ENCODE measurements at regions not wholly inside any gene's neighbourhood (a gene's known extent, or its start where the extent isn't known, plus 50 kb on each side); places are given as distances from the start of the nearest gene placed in this dataset.

- Mint-ChIP-seq H3K4me1 (ENCODE audit: low read depth in 2 of 2) (no peaks in the 10 kb centered on the region), H3K27me3 (no peaks in the 10 kb centered on the region), H3K27ac (no peak overlapping the region), H3K9me3 (peaks cover 2 to 9% of the 10 kb centered on the region in 2 donors), H3K36me3 (ENCODE audit: insufficient read depth) (no peaks in the 10 kb centered on the region), H3K4me3 (no peak overlapping the region)
- no peak for ATAC-seq (replicated peaks)
- no peak for DNase-seq
Observed at GRCh38 chr4:166280642-166281041, 407.6 kb downstream of the TLL1 start.

- no peaks in the 10 kb centered on the region for H3K36me3 Mint-ChIP-seq (ENCODE audit: insufficient read depth)
- H3K9me3 Mint-ChIP-seq: peaks cover 2 to 9% of the 10 kb centered on the region in 2 donors
- ATAC-seq (replicated peaks) (no peak), DNase-seq (no peak)
- H3K4me3 Mint-ChIP-seq: no peak overlapping the region
- H3K27ac Mint-ChIP-seq: no peak overlapping the region
- no peaks in the 10 kb centered on the region for H3K27me3 Mint-ChIP-seq
- H3K4me1 Mint-ChIP-seq (ENCODE audit: low read depth in 2 of 2): no peaks in the 10 kb centered on the region
Observed at GRCh38 chr4:166282081-166282770, 409.2 kb downstream of the TLL1 start.

GRCh38 chr4:166284221-166284620, 411.2 kb downstream of the TLL1 start:
- Mint-ChIP-seq H3K4me3 (no peak overlapping the region), H3K4me1 (ENCODE audit: low read depth in 2 of 2) (no peaks in the 10 kb centered on the region), H3K27ac (no peak overlapping the region), H3K36me3 (ENCODE audit: insufficient read depth) (no peaks in the 10 kb centered on the region), H3K27me3 (no peaks in the 10 kb centered on the region), H3K9me3 (peaks cover 7 to 12% of the 10 kb centered on the region in 2 donors)
- DNase-seq (no peak), ATAC-seq (replicated peaks) (no peak)

- Mint-ChIP-seq H3K27ac (no peak overlapping the region), H3K27me3 (no peaks in the 10 kb centered on the region), H3K36me3 (ENCODE audit: insufficient read depth) (no peaks in the 10 kb centered on the region), H3K9me3 (peaks cover 12 to 15% of the 10 kb centered on the region in 2 donors), H3K4me1 (ENCODE audit: low read depth in 2 of 2) (no peaks in the 10 kb centered on the region), H3K4me3 (no peak overlapping the region)
- no peak for ATAC-seq (replicated peaks)
- no peak for DNase-seq
Observed at GRCh38 chr4:166290426-166290825, 417.4 kb downstream of the TLL1 start.

GRCh38 chr4:166293556-166293955, 420.5 kb downstream of the TLL1 start:
- ATAC-seq (replicated peaks): no peak
- no peaks in the 10 kb centered on the region for H3K27me3 Mint-ChIP-seq

DNA sequence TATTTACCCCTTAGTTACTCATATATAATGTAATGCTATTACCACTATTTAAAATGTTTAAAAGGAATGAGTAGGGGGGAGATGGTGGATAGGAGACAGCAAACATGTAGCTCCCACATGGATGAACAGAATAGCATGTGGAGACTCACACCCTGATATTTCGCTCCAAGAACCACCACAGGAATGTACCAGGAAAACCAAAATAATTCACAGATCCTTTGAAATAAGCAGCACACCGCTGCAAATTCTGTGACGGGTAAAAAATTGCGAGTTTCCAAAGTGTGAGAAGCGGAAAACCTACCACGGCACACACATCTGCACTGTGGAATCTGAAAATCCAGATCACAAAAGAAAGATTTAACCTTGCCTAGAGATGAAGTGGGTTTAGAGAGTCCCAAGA, 428.2 kb downstream of the TLL1 start:
- no peaks in the 10 kb centered on the region for H3K36me3 Mint-ChIP-seq (ENCODE audit: insufficient read depth)

More at GRCh38 chr4:166293556-166293955, 420.5 kb downstream of the TLL1 start:
- Mint-ChIP-seq H3K36me3 (ENCODE audit: insufficient read depth) (no peaks in the 10 kb centered on the region), H3K27ac (no peak overlapping the region), H3K4me3 (no peak overlapping the region), H3K4me1 (ENCODE audit: low read depth in 2 of 2) (no peaks in the 10 kb centered on the region), H3K9me3 (peaks cover 8 to 14% of the 10 kb centered on the region in 2 donors)
- no peak for DNase-seq

DNA sequence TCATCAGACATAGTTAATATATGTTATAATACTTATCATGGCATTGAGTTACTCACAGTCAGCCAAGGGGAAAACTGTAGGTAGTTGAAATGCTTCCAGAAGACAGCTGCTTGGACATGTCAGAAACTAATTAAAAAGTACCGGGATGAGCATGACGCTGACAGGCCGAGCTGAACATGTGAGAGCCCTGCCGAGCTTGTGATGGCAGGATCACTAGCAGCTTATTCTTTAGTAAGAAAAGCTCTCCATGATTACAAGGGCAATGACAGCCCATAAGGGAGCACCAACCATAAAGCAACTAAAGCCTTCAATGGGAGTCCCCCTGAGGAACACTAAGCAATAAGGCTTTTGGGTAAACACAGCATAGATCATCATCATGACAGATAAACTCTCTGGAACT, 435.6 kb downstream of the TLL1 start:
- no peaks in the 10 kb centered on the region for H3K4me1 Mint-ChIP-seq (ENCODE audit: low read depth in 2 of 2)
- peaks cover 1 to 16% of the 10 kb centered on the region in 2 donors for H3K9me3 Mint-ChIP-seq
- DNase-seq: no peak

More for the DNA sequence above, 428.2 kb downstream of the TLL1 start:
- no peaks in the 10 kb centered on the region for H3K4me1 Mint-ChIP-seq (ENCODE audit: low read depth in 2 of 2)
- H3K27ac Mint-ChIP-seq: no peak overlapping the region
- DNase-seq (no peak), ATAC-seq (replicated peaks) (no peak)
- H3K4me3 Mint-ChIP-seq: no peak overlapping the region
- H3K9me3 Mint-ChIP-seq: peaks cover 4 to 16% of the 10 kb centered on the region in 2 donors
- no peaks in the 10 kb centered on the region for H3K27me3 Mint-ChIP-seq

DNA sequence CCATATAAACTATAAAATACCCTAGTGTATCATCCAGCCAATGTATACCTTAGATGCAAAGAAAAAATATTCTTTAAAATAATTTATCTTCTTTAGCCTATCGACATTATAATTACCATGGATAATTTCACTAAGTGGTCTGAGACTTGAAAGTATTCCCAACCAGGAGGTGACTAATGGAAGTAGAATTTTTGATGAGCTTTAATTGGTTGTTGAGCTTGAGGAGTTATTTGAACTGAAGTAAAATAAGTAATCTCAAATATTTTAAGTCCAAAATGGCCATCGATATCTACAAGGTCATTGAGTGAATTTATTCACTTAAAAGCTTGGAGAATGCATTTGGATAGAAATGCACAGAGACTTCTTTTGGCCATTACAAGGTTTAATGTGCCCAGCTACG, 436.2 kb downstream of the TLL1 start:
- Mint-ChIP-seq H3K9me3 (peaks cover 1 to 13% of the 10 kb centered on the region in 2 donors), H3K27me3 (no peaks in the 10 kb centered on the region), H3K36me3 (ENCODE audit: insufficient read depth) (no peaks in the 10 kb centered on the region), H3K4me1 (ENCODE audit: low read depth in 2 of 2) (no peaks in the 10 kb centered on the region), H3K27ac (no peak overlapping the region), H3K4me3 (no peak overlapping the region)
- DNase-seq: no peak
- no peak for ATAC-seq (replicated peaks)

More for the DNA sequence above, 435.6 kb downstream of the TLL1 start:
- ATAC-seq (replicated peaks): no peak
- Mint-ChIP-seq H3K27ac (no peak overlapping the region), H3K4me3 (no peak overlapping the region), H3K36me3 (ENCODE audit: insufficient read depth) (no peaks in the 10 kb centered on the region), H3K27me3 (no peaks in the 10 kb centered on the region)

GRCh38 chr4:166311169-166311568, 438.1 kb downstream of the TLL1 start:
- no peak overlapping the region for H3K27ac Mint-ChIP-seq
- H3K4me3 Mint-ChIP-seq: no peak overlapping the region
- H3K9me3 Mint-ChIP-seq: peaks cover 1 to 8% of the 10 kb centered on the region in 2 donors
- DNase-seq (no peak), ATAC-seq (replicated peaks) (no peak)
- no peaks in the 10 kb centered on the region for H3K27me3 Mint-ChIP-seq
- no peaks in the 10 kb centered on the region for H3K36me3 Mint-ChIP-seq (ENCODE audit: insufficient read depth)
- H3K4me1 Mint-ChIP-seq (ENCODE audit: low read depth in 2 of 2): no peaks in the 10 kb centered on the region

- DNase-seq (no peak), ATAC-seq (replicated peaks) (no peak)
- Mint-ChIP-seq H3K4me3 (no peak overlapping the region), H3K27me3 (no peaks in the 10 kb centered on the region), H3K36me3 (ENCODE audit: insufficient read depth) (no peaks in the 10 kb centered on the region), H3K27ac (no peak overlapping the region), H3K4me1 (ENCODE audit: low read depth in 2 of 2) (no peaks in the 10 kb centered on the region), H3K9me3 (peaks cover 0 to 1% of the 10 kb centered on the region in 2 donors)
Observed at GRCh38 chr4:166312166-166312565, 439.1 kb downstream of the TLL1 start.

DNA sequence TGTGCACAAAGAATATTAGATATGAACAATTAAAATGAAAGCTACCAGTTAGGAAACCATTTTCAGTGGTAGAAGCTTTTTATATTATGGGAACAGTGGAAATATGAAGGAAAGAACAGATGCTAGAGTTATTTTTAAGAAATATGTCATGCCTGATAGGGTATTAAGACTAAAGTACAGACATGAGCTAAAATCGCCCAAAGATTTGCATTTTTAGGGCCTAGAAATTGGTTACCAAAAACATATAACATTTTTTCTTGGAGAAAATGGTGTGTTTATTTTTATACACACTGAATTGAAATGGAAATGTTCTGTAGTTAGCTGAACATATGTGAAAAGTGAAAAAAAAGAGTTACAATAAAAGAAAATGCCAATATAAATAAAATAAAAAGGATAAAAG, 441.9 kb downstream of the TLL1 start:
- H3K36me3 Mint-ChIP-seq (ENCODE audit: insufficient read depth): no peaks in the 10 kb centered on the region
- peaks cover 0 to 5% of the 10 kb centered on the region in 2 donors for H3K9me3 Mint-ChIP-seq
- no peak overlapping the region for H3K4me3 Mint-ChIP-seq
- no peaks in the 10 kb centered on the region for H3K27me3 Mint-ChIP-seq
- ATAC-seq (replicated peaks): no peak
- no peaks in the 10 kb centered on the region for H3K4me1 Mint-ChIP-seq (ENCODE audit: low read depth in 2 of 2)
- no peak overlapping the region for H3K27ac Mint-ChIP-seq
- no peak for DNase-seq

GRCh38 chr4:166315721-166316467, 442.9 kb downstream of the TLL1 start:
- Mint-ChIP-seq H3K4me3 (no peak overlapping the region), H3K9me3 (peaks cover 1 to 5% of the 10 kb centered on the region in 2 donors), H3K4me1 (ENCODE audit: low read depth in 2 of 2) (no peaks in the 10 kb centered on the region), H3K27me3 (no peaks in the 10 kb centered on the region), H3K36me3 (ENCODE audit: insufficient read depth) (no peaks in the 10 kb centered on the region), H3K27ac (no peak overlapping the region)
- DNase-seq (no peak), ATAC-seq (replicated peaks) (no peak)

- no peak overlapping the region for H3K27ac Mint-ChIP-seq
- no peak overlapping the region for H3K4me3 Mint-ChIP-seq
- H3K27me3 Mint-ChIP-seq: no peaks in the 10 kb centered on the region
- DNase-seq: no peak
- H3K4me1 Mint-ChIP-seq (ENCODE audit: low read depth in 2 of 2): no peaks in the 10 kb centered on the region
- no peaks in the 10 kb centered on the region for H3K36me3 Mint-ChIP-seq (ENCODE audit: insufficient read depth)
- ATAC-seq (replicated peaks): no peak
- H3K9me3 Mint-ChIP-seq: peaks cover 7 to 10% of the 10 kb centered on the region in 2 donors
Observed at GRCh38 chr4:166318810-166319525, 445.9 kb downstream of the TLL1 start.
